HepG2 (cell line): ENCODE measurements at regions not wholly inside any gene's neighbourhood (a gene's known extent, or its start where the extent isn't known, plus 50 kb on each side); places are given as distances from the start of the nearest gene placed in this dataset.

Experiments used
- ATAC-seq: fragments of 200-7000 bp; cut with Tn5 transposase; 3 replicates; pipeline ENCODE4 v1.9.1; 2020; ENCODE audit warnings: mild to moderate bottlenecking, moderate library complexity
- BruUV-seq: library from RNA; stranded (reverse); fragments of 400-500 nt; replicated peaks from 2 replicates; lab custom pipeline; 2021; lab: Mats Ljungman, UMichigan
- CTCF ChIA-PET: fragments of 300-600 bp; formaldehyde crosslinking; extraction: SDS; loops from one replicate; lab custom pipeline; 2021; ENCODE audit warnings: low total read pairs, inconsistent platforms, low intra/inter-chr PET ratio; lab: Yijun Ruan, JAX
- POLR2A ChIA-PET: fragments of 350-600 bp; sonication (Branson Sonifier 250); formaldehyde crosslinking; loops from one replicate; lab custom pipeline; 2020; ENCODE audit warnings: antibody characterized with exemption, inconsistent platforms; lab: Yijun Ruan, JAX
- DNase-seq: peaks from one replicate; pipeline ENCODE4 v3.0.0-alpha.2; 2015; ENCODE audit warnings: low spot score
- FAIRE-seq: peaks from 3 replicates; lab custom pipeline; 2011; peaks lifted over from hg19 to GRCh38; lab: Jason Lieb, UNC
- H2AFZ ChIP-seq: one replicate; pipeline ENCODE4 v1.6.1; 2011; ENCODE audit warnings: low read length, inconsistent platforms
- H3K27ac ChIP-seq: fragments of 300-600 bp; 3 replicates; pipeline ENCODE4 v1.8.0; 2011; ENCODE audit warnings: mixed run types, mild to moderate bottlenecking, mixed read lengths, low read length, inconsistent platforms; ENCODE audit not compliant: insufficient read depth; ENCODE audit errors: extremely low read length
- H3K27me3 ChIP-seq, 2 experiments: fragments of 200-600 bp in 1 of 2; 2 replicates in 1 of 2; 3 replicates in 1 of 2; pipeline versions ENCODE4 v1.6.0 to v1.8.0; 2011; ENCODE audit warnings: low read length in 2 of 2, mild to moderate bottlenecking in 2 of 2, moderate library complexity in 2 of 2, inconsistent platforms in 1 of 2; ENCODE audit not compliant: insufficient read depth in 2 of 2, control insufficient read depth in 1 of 2
- H3K36me3 ChIP-seq, 2 experiments: fragments of 200-600 bp in 1 of 2; replicated peaks in 1 of 2; 2 replicates in 1 of 2; 3 replicates in 1 of 2; pipeline versions ENCODE4 v1.5.1 to v1.8.0; 2011; ENCODE audit warnings: low read length in 2 of 2, inconsistent platforms in 1 of 2; ENCODE audit not compliant: insufficient read depth in 2 of 2, control insufficient read depth in 1 of 2
- H3K4me1 ChIP-seq: 2 replicates; pipeline ENCODE4 v1.5.1; 2012; ENCODE audit warnings: low read length, inconsistent platforms; ENCODE audit not compliant: insufficient read depth
- H3K4me2 ChIP-seq: 2 replicates; pipeline ENCODE4 v1.6.0; 2011; ENCODE audit warnings: low read depth, low read length, inconsistent platforms
- H3K4me3 ChIP-seq, 3 experiments: fragments of 200-600 bp in 1 of 3; sonication (generic), shearing (Covaris generic) in 1 of 3; replicated peaks in 1 of 3; 2 replicates each; pipeline ENCODE4 v1.5.1; 2011 to 2016; ENCODE audit warnings: low read length in 3 of 3, inconsistent platforms in 2 of 3, low read depth in 2 of 3, mild to moderate bottlenecking in 2 of 3, control low read depth in 1 of 3, mixed read lengths in 1 of 3; ENCODE audit not compliant: insufficient read depth in 1 of 3
- H3K79me2 ChIP-seq: one replicate; pipeline ENCODE4 v1.6.1; 2011; ENCODE audit warnings: low read length, inconsistent platforms; ENCODE audit not compliant: insufficient read depth
- H3K9ac ChIP-seq: 2 replicates; pipeline ENCODE4 v1.6.0; 2011; ENCODE audit warnings: mild to moderate bottlenecking, low read depth, low read length, inconsistent platforms; ENCODE audit not compliant: insufficient read depth
- H3K9me3 ChIP-seq: 2 replicates; pipeline ENCODE4 v1.5.1; 2012; ENCODE audit warnings: mild to moderate bottlenecking, low read length
- H4K20me1 ChIP-seq: 2 replicates; pipeline ENCODE4 v1.6.0; 2011; ENCODE audit warnings: inconsistent platforms, mild to moderate bottlenecking, low read length, moderate library complexity; ENCODE audit not compliant: insufficient read depth
- AHR ChIP-seq: IDR thresholded peaks from 2 replicates; pipeline ENCODE4 v1.6.1; 2018; ENCODE audit warnings: missing genetic modification reagents, missing compliant biosample characterization
- JUN ChIP-seq: sonication (generic); formaldehyde crosslinking; IDR thresholded peaks from 2 replicates; pipeline ENCODE4 v1.4.0; 2020; ENCODE audit warnings: mild to moderate bottlenecking, missing genetic modification reagents
- KLF11 ChIP-seq: IDR thresholded peaks from 2 replicates; pipeline ENCODE4 v1.6.1; 2016; ENCODE audit warnings: missing compliant biosample characterization
- LCORL ChIP-seq, 2 experiments: fragments of 450-650 bp in 1 of 2; sonication (generic) in 1 of 2; formaldehyde crosslinking in 1 of 2; IDR thresholded peaks; 2 replicates each; pipeline versions ENCODE4 v1.5.0 to v1.6.1; 2017 to 2020; ENCODE audit warnings: antibody characterized with exemption in 1 of 2, missing genetic modification reagents in 1 of 2
- MED13 ChIP-seq: sonication (generic); formaldehyde crosslinking; IDR thresholded peaks from 2 replicates; pipeline ENCODE4 v1.5.0; 2020; ENCODE audit warnings: missing genetic modification reagents
- WIZ ChIP-seq: sonication (generic); formaldehyde crosslinking; IDR thresholded peaks from 2 replicates; pipeline ENCODE4 v1.5.1; 2020; ENCODE audit warnings: mild to moderate bottlenecking, missing genetic modification reagents
- XRCC5 ChIP-seq: fragments of 200-400 bp; formaldehyde crosslinking; optimal IDR thresholded peaks from 2 replicates; pipeline ENCODE3; 2017; ENCODE audit warnings: mild to moderate bottlenecking, low read length
- ZNF598 ChIP-seq: sonication (generic); formaldehyde crosslinking; IDR thresholded peaks from 2 replicates; pipeline ENCODE4 v1.5.1; 2020; ENCODE audit warnings: mild to moderate bottlenecking, missing genetic modification reagents, borderline replicate concordance
- ZNF670 ChIP-seq: sonication (generic); formaldehyde crosslinking; IDR thresholded peaks from 2 replicates; pipeline ENCODE4 v1.8.0; 2022; ENCODE audit warnings: mild to moderate bottlenecking, missing genetic modification reagents, borderline replicate concordance
- ZNF780A ChIP-seq: sonication (generic); formaldehyde crosslinking; IDR thresholded peaks from 2 replicates; pipeline ENCODE4 v1.8.0; 2022; ENCODE audit warnings: mild to moderate bottlenecking, missing genetic modification reagents, moderate library complexity
- WGBS: methylation state at CpG from one replicate; pipeline ENCODE4 v1.1.6; 2017; ENCODE audit warnings: low lambda C conversion rate; 5-methylcytosine and 5-hydroxymethylcytosine counted together
- in situ Hi-C: cut with HindIII; loops from 2 replicates; pipeline ENCODE4 v1.10.0; 2017; ENCODE audit warnings: low pct_unique_long_range_greater_than_20kb; ENCODE audit not compliant: extremely low pct_ligation_motif_present
- intact Hi-C: fragments of 100-400 bp; cut with micrococcal nuclease; formaldehyde crosslinking; loops from one replicate; pipeline ENCODE4 v1.10.0; 2022; ENCODE audit not compliant: unreplicated experiment
- TF ChIP-seq, protein P1 (sequence below): sonication (generic); formaldehyde crosslinking; IDR thresholded peaks from 2 replicates; pipeline ENCODE4 v1.9.0; 2021; ENCODE audit warnings: missing genetic modification reagents, mild to moderate bottlenecking, borderline replicate concordance
- TF ChIP-seq, protein P2 (sequence below): sonication (generic); formaldehyde crosslinking; IDR thresholded peaks from 2 replicates; pipeline ENCODE4 v1.8.1; 2023; ENCODE audit warnings: missing genetic modification reagents, inconsistent platforms, borderline replicate concordance

DNA sequence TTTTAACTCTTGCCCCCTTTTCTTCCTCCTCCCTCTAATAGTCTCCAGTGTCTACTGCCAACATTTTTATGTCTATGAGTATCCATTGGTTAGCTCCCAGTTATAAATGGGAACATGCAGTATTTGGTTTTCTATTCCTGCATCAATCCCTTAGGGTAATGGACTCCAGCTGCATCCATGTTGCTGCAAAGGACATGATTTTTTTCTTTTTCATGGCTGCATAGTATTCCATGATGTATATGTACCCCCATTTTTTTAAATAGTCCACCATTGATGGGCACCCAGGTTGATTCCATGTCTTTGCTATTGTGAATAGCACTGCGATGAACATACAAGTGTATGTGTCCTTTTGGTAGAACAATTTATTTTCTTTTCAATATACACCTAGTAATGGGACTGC lies 993.7 kb downstream of the EFNA5 start:
- ChIA-PET CTCF (no interaction called here), POLR2A (no interaction called here)
- Histone ChIP-seq H2AFZ (no peak overlapping the region), H3K9me3 (no peaks in the 10 kb centered on the region), H3K79me2 (no peaks in the 10 kb centered on the region), H3K4me3 (no peak overlapping the region), H3K27ac (no peak overlapping the region), H3K27me3 (no peaks in the 10 kb centered on the region), H3K4me2 (no peak overlapping the region), H3K36me3 (no peaks in the 10 kb centered on the region), H3K4me1 (no peaks in the 10 kb centered on the region), H4K20me1 (no peaks in the 10 kb centered on the region), H3K9ac (no peak overlapping the region)
- DNase-seq: no peak
- intact Hi-C loops: no loop called here
- BruUV-seq: no TSS peak
- 57% methylated on average over 1 of the region's 1 CpG for WGBS
- FAIRE-seq: no peak
- no peak for ATAC-seq
- TF ChIP-seq XRCC5: no peak
- TF ChIP-seq JUN (CRISPR knock-in tag): no peak
- TF ChIP-seq, protein P1, sequence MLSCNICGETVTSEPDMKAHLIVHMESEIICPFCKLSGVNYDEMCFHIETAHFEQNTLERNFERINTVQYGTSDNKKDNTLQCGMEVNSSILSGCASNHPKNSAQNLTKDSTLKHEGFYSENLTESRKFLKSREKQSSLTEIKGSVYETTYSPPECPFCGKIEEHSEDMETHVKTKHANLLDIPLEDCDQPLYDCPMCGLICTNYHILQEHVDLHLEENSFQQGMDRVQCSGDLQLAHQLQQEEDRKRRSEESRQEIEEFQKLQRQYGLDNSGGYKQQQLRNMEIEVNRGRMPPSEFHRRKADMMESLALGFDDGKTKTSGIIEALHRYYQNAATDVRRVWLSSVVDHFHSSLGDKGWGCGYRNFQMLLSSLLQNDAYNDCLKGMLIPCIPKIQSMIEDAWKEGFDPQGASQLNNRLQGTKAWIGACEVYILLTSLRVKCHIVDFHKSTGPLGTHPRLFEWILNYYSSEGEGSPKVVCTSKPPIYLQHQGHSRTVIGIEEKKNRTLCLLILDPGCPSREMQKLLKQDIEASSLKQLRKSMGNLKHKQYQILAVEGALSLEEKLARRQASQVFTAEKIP (CRISPR knock-in tag): no peak
- no peak for TF ChIP-seq ZNF780A (CRISPR knock-in tag)
- no peak for TF ChIP-seq ZNF598
- no peak for TF ChIP-seq MED13
- TF ChIP-seq LCORL (IDR thresholded peaks at IDR 0.05): no peak
- no peak for TF ChIP-seq LCORL (CRISPR knock-in tag; IDR thresholded peaks at IDR 0.05)
- TF ChIP-seq ZNF670 (CRISPR knock-in tag): no peak
- TF ChIP-seq, protein P2, sequence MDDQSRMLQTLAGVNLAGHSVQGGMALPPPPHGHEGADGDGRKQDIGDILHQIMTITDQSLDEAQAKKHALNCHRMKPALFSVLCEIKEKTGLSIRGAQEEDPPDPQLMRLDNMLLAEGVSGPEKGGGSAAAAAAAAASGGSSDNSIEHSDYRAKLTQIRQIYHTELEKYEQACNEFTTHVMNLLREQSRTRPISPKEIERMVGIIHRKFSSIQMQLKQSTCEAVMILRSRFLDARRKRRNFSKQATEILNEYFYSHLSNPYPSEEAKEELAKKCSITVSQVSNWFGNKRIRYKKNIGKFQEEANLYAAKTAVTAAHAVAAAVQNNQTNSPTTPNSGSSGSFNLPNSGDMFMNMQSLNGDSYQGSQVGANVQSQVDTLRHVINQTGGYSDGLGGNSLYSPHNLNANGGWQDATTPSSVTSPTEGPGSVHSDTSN: no peak
- no peak for TF ChIP-seq KLF11 (CRISPR knock-in tag)
- TF ChIP-seq WIZ (CRISPR knock-in tag): no peak
- TF ChIP-seq AHR: no peak
- in situ Hi-C loops: no loop called here
